ENCODE measurements at regions not wholly inside any gene's neighbourhood (a gene's known extent, or its start where the extent isn't known, plus 50 kb on each side); places are given as distances from the start of the nearest gene placed in this dataset.

DNA sequence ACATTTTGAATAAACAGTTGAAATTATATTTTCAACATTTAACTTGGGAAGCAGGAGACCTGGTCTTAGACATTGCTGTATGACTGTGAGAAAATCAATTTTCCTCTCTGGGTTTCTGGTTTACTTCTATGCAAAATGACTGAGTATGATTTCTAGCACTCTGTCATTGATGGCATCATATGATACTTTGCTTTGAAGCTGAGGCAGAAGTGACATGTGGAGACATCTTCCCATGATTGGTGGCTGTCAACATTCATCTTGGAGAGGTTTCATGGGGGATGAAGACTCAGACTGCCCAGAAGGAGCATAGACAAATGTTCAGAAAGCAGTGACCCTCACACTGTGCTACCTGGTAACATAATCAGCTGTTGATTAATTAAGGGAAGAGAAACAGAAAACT is 477.9 kb downstream of the PDCD6IP start:
- TF ChIP-seq, protein P1, sequence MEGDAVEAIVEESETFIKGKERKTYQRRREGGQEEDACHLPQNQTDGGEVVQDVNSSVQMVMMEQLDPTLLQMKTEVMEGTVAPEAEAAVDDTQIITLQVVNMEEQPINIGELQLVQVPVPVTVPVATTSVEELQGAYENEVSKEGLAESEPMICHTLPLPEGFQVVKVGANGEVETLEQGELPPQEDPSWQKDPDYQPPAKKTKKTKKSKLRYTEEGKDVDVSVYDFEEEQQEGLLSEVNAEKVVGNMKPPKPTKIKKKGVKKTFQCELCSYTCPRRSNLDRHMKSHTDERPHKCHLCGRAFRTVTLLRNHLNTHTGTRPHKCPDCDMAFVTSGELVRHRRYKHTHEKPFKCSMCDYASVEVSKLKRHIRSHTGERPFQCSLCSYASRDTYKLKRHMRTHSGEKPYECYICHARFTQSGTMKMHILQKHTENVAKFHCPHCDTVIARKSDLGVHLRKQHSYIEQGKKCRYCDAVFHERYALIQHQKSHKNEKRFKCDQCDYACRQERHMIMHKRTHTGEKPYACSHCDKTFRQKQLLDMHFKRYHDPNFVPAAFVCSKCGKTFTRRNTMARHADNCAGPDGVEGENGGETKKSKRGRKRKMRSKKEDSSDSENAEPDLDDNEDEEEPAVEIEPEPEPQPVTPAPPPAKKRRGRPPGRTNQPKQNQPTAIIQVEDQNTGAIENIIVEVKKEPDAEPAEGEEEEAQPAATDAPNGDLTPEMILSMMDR (conservative IDR thresholded peaks at IDR 0.05) = no peak
- H3K36me3 Mint-ChIP-seq (ENCODE audit: low read depth) = peaks cover 3% of the 10 kb centered on the region
- no peaks in the 10 kb centered on the region for H3K27me3 Mint-ChIP-seq (ENCODE audit: low read depth)

DNA sequence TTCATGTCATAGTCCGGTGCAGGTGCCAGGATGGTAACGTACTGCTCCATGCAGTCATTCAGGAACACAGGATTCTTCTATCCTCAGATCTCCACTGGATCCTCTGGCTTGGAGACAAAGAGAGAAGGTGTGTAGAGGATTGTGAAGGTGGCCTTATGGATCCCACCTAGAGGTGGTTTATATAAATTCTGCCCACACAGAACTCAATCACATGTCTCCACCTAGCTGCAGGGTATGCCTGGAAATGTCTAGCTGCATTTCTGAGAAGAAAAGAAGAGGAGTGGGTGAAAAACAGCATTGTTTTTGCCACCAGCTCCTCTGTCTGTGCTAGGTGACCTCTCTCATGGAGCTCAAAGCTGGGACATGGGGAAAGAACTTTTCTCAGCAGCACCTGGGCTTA is 478.7 kb downstream of the PDCD6IP start:
- H3K27ac Mint-ChIP-seq (ENCODE audit: unreplicated experiment) = no peak overlapping the region
- H3K27me3 Mint-ChIP-seq (ENCODE audit: low read depth) = no peaks in the 10 kb centered on the region
- no peaks in the 10 kb centered on the region for H3K9me3 Mint-ChIP-seq
- no peaks in the 10 kb centered on the region for H3K4me1 Mint-ChIP-seq
- TF ChIP-seq, protein P1 (conservative IDR thresholded peaks at IDR 0.05) = no peak
- no peak for DNase-seq (ENCODE audit: low read depth, low spot score)
- H3K4me3 Mint-ChIP-seq = no peak overlapping the region
- no peaks in the 10 kb centered on the region for H3K36me3 Mint-ChIP-seq (ENCODE audit: low read depth)

More for the DNA sequence above, 477.9 kb downstream of the PDCD6IP start:
- H3K4me1 Mint-ChIP-seq = no peaks in the 10 kb centered on the region
- H3K27ac Mint-ChIP-seq (ENCODE audit: unreplicated experiment) = no peak overlapping the region
- no peak overlapping the region for H3K4me3 Mint-ChIP-seq
- DNase-seq (ENCODE audit: low read depth, low spot score) = no peak
- peaks cover 5% of the 10 kb centered on the region for H3K9me3 Mint-ChIP-seq

DNA sequence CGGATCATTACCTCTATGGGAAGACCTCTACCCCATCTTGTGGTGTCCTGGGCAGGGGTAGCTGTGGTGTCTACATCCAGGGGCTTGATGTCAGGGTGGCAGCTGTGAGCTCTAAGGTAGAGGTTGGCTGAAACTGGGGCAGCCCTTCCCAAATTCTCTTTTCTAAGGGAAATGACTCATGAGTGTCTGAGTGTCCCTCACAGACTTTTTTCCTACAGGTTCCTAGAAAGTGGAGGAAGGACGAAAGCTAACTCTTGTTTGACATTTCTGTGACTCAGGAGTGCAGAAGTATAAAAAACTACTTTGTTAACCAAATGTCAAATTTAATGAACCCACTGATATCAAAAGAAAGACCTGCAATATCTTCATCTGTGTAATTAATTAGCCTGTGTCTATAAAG is 481.5 kb downstream of the PDCD6IP start:
- H3K27me3 Mint-ChIP-seq (ENCODE audit: low read depth) = no peaks in the 10 kb centered on the region

DNA sequence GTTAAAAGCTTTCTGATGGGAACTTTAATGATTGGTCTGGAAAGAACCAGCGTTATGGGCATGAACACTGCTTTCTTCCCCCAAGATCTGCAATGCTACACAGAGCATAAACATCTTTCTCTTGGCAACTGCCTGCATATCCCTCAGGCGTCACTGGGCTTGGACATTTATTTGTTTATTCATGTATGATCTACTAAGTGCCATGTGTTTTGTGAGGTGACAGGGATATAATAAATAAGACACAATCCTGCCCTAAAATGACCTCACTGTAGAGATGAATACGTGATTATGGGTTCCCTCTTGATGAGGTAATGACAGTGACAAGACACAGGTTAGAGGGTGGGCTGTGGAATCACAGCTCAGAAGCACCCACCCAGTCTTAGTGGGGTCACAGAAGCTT is 485.3 kb downstream of the PDCD6IP start:
- H3K4me1 Mint-ChIP-seq = peaks cover 9% of the 10 kb centered on the region
- TF ChIP-seq, protein P1 (conservative IDR thresholded peaks at IDR 0.05) = no peak
- no peaks in the 10 kb centered on the region for H3K27me3 Mint-ChIP-seq (ENCODE audit: low read depth)
- H3K27ac Mint-ChIP-seq (ENCODE audit: unreplicated experiment) = no peak overlapping the region
- no peak overlapping the region for H3K4me3 Mint-ChIP-seq
- DNase-seq (ENCODE audit: low read depth, low spot score) = no peak
- H3K36me3 Mint-ChIP-seq (ENCODE audit: low read depth) = no peaks in the 10 kb centered on the region
- H3K9me3 Mint-ChIP-seq = peaks cover 4% of the 10 kb centered on the region

More for the DNA sequence above, 481.5 kb downstream of the PDCD6IP start:
- no peak for DNase-seq (ENCODE audit: low read depth, low spot score)
- no peak overlapping the region for H3K4me3 Mint-ChIP-seq
- TF ChIP-seq, protein P1 (conservative IDR thresholded peaks at IDR 0.05) = no peak
- H3K4me1 Mint-ChIP-seq = peaks cover under 1% of the 10 kb centered on the region
- no peaks in the 10 kb centered on the region for H3K9me3 Mint-ChIP-seq
- H3K27ac Mint-ChIP-seq (ENCODE audit: unreplicated experiment) = no peak overlapping the region
- no peaks in the 10 kb centered on the region for H3K36me3 Mint-ChIP-seq (ENCODE audit: low read depth)

DNA sequence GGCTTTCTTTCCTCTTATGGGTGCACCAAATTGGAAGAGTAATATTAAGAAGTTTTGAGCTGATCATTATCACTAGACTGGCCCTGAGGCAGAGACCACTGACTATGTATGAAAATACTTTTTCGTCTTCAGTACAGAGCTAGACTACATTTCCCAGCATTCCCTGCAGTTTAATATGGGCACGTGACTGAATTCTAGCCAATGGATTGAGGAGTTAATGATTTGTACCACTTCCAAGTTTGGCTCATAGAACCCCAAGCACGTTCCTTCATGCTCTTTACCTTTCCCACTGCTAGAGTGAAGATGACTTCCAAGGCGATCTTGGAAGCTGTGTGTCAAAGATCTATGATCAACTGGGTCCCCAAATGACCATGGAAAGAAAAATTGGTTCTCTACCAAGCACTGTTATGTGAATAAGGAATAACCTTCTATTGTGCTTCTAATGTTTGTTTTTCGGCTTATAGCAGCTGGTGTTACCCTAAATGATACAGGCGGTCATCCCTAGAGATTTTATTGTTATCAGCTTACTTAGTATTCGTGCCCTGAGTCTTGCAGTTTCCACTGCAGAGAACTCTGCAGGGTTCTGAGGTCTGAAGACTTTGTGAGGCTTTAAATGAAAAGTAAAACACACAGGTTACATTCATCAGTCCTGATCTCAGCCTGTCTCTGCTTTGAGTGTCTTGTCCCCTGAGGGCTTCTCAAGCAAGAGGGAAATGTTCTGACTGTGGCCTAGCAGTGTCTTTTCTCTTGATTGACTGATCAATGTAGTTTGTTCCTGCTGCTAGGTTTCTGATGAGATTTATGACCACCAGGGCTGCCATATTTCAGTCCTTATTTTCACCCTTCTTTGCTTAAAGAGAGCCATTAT is 486.8 kb downstream of the PDCD6IP start:
- no peaks in the 10 kb centered on the region for H3K27me3 Mint-ChIP-seq (ENCODE audit: low read depth)
- H3K4me3 Mint-ChIP-seq = no peak overlapping the region
- peaks cover 9% of the 10 kb centered on the region for H3K4me1 Mint-ChIP-seq
- TF ChIP-seq, protein P1 (conservative IDR thresholded peaks at IDR 0.05) = no peak
- no peaks in the 10 kb centered on the region for H3K36me3 Mint-ChIP-seq (ENCODE audit: low read depth)
- H3K9me3 Mint-ChIP-seq = peaks cover 4% of the 10 kb centered on the region
- H3K27ac Mint-ChIP-seq (ENCODE audit: unreplicated experiment) = no peak overlapping the region
- DNase-seq (ENCODE audit: low read depth, low spot score) = no peak
